ENCODE measurements at regions not wholly inside any gene's neighbourhood (a gene's known extent, or its start where the extent isn't known, plus 50 kb on each side); places are given as distances from the start of the nearest gene placed in this dataset.

DNA sequence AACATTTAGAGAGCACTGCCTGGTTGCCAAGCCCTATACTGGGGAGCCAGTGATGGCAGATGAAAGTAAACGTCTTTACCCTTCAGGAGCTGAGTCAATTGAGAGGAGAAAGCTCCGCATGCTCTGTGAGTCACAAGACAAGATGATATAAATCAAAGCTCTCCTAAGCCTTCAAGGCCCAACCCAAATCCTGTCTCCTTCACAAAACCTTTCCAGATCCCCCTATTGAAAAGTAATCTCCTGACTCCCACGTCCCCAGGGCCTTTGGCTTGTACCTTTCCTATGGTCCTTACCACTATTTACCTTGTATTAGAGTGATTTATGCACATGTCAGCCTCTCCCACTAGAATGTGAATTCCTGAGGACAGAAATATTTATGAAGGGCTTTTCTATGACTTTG lies 230.1 kb upstream of the TENM4 start:
- TF ChIP-seq ELF4 (IDR thresholded peaks at IDR 0.05), result no peak
- TF ChIP-seq NFRKB (IDR thresholded peaks at IDR 0.05), result no peak
- TF ChIP-seq BHLHE40 (IDR thresholded peaks at IDR 0.05; ENCODE audit: borderline replicate concordance), result no peak
- no peak for TF ChIP-seq SP1 (IDR thresholded peaks at IDR 0.05)
- no peak for TF ChIP-seq SUZ12 (IDR thresholded peaks at IDR 0.05)
- no peak for TF ChIP-seq LEF1 (IDR thresholded peaks at IDR 0.05; ENCODE audit: borderline replicate concordance)
- TF ChIP-seq TARDBP (IDR thresholded peaks at IDR 0.05), result no peak
- no peak for TF ChIP-seq FOXM1 (IDR thresholded peaks at IDR 0.05; ENCODE audit: borderline replicate concordance)
- no peak for TF ChIP-seq FOXA1 (IDR thresholded peaks at IDR 0.05)
- TF ChIP-seq FOXK2 (IDR thresholded peaks at IDR 0.05), result no peak
- TF ChIP-seq HDGF (IDR thresholded peaks at IDR 0.05; ENCODE audit: borderline replicate concordance), result no peak
- no peak for TF ChIP-seq ARNT (IDR thresholded peaks at IDR 0.05)
- TF ChIP-seq L3MBTL2 (conservative IDR thresholded peaks at IDR 0.05), result no peak
